HPDE6-E6E7 (cell line): ENCODE measurements at regions not wholly inside any gene's neighbourhood (a gene's known extent, or its start where the extent isn't known, plus 50 kb on each side); places are given as distances from the start of the nearest gene placed in this dataset.
"Not testable (repeated sequence)": the region's sequence is repeated elsewhere in the genome, so short reads cannot be mapped to it uniquely, and the experiment has no call there.

ENCODE experiments used
- DNase-seq: peaks from one replicate; pipeline ENCODE4 v3.0.0; 2011; ENCODE audit warnings: missing footprints; ENCODE audit errors: extremely low spot score

- DNase-seq: no peak
Observed at GRCh38 chr5:116897291-116897690, 322.7 kb upstream of the SEMA6A start.

- no peak for DNase-seq
Observed at GRCh38 chr5:116896001-116896400, 321.4 kb upstream of the SEMA6A start.

DNA sequence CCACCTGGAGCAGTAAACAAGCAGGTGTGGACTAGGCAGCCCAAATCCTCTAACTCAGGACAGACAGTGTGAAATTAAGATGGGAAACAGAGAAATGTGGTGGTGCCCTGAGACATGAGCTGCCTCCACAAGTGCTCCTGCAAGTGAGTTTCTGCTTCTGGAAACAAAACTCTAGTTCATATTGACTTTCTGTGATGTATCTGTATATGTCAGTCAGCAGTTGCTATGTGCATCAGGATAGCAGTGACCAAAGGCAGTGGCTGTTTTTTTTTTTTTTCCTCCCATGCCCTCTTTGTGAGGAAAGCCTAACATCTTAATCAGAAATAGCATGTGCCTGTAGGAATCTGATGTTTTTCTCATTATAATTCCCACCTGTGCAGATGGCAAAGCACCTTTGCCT, 318.4 kb upstream of the SEMA6A start:
- no peak for DNase-seq

DNA sequence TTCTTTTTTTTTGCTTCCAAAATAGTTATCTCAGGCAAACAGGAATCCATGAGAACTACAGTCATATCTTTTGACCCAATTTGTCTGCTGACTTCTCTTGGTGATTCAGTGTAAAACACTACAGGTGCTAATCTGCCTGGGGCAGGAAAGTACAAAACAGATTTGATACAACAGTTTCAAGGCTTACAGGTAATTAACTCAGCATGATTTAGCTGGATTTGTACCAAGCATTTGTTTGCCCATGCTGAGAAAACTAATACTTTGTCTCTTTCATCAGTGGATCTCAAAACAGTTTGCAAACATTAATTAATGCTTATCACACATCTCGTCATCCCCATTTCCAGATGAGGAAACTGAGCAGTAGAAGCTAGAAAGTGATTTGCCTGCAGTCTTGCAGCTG, 312.5 kb upstream of the SEMA6A start:
- DNase-seq: no peak

DNA sequence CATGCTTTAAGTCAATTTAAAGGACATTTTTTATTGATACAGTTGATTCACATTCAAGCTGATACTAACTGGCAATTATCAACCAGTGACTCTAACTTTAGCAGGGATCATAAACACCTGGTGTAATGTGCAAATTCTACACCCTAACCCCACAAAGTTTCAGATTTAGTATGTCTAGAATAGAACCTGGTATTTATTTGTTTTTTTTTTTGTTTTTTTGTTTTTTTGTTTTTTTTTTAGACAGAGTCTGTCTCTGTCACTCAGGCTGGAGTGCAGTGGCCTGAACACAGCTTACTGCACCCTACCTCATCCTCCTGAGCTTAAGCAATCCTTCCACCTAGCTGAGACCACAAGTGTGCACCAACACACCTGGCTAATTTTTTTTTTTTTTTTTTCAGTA, 311.2 kb upstream of the SEMA6A start:
- DNase-seq: no peak

DNA sequence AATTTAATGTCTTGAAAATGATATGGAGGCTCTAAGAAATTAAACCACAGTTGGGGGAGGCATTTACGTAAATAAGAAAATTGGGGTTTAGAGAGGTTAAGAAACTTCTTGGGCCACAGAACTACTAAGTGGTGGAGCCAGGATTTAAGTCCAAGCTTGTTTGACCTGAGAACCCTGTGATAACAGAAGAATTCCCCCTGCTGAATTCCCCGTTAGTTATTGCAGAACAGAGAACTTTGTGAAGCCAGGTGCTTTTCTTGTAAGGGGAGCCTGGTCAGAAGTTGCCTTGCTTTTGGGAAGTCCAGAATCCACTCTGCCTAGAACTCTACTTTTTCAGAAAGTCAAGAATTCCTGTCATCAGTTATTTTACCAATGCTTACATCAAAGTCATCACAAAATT, 309.3 kb upstream of the SEMA6A start:
- no peak for DNase-seq

GRCh38 chr5:116881921-116882531, 307.4 kb upstream of the SEMA6A start:
- no peak for DNase-seq

- DNase-seq: no peak
Observed at GRCh38 chr5:116880601-116881000, 306.0 kb upstream of the SEMA6A start.

DNA sequence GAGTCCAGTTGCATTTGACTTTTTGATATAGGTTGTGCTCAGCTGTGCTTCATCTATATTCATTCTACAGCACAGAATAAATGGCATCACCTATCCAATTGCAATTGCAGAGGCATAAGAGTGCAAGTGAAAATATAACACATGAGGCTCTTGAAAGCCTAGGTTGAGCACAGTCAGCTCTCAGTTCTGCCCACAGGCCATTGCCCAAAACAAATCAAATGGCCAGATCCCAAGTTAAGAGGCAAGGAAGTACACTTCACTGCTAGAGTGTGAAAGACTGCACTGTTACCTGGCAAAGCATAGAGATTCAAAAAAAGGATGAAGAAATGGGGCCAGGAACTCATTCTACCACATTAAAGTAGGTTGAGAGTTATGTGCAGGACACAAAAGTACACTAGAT, 305.5 kb upstream of the SEMA6A start:
- DNase-seq: no peak

- no peak for DNase-seq
Observed at GRCh38 chr5:116876240-116876840, 301.7 kb upstream of the SEMA6A start.

DNA sequence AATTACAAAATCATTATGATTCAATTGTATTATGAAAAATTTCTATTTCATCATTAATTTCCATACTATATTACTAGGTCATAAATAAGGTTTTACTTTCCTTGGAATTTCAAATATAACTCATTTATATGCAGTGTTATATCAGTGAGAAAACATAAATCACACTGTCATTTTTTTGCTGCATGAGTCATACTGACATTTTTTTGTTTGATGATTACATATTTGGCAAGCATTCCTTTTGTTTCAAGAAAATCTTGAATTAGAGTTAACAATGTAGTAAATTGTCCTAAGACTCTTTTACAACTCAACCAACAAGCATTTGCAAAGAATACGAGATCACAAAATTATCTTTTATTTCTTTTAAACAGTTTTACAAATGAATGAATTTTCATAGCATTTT, 298.4 kb upstream of the SEMA6A start:
- DNase-seq: no peak

DNA sequence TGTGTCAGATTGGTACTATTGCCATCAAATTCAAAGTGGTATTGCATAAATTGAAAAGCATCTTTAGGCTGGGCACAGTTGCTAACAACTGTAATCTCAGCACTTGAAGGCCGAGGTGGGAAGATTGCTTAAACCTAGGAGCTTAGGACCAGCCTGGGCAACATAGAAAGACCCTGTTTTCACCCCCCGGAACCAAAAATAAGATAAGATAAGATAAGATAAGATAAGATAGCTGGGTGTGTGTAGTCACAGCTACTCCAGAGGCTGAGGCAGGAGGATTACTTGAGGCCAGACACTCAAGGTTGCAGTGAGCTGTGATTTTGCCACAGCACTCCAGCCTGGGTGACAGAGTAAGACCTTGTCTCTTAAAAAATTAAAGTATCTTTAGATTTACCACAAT, 297.9 kb upstream of the SEMA6A start:
- no peak for DNase-seq

DNA sequence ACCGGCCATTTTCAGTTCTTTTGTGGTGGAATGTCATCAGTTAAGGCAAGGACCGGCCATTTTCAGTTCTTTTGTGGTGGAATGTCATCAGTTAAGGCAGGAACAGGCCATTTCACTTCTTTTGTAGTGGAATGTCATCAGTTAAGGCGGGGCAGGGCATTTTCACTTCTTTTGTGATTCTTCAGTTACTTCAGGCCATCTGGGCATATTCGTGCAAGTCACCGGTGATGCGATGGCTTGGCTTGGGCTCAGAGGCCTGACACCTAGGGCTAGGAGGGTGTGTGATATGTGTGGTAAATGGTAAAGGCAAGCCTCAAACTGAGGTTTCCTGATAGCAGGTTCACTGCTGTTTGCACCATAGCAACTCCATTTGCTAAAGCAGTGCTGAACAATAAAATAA, 293.2 kb upstream of the SEMA6A start:
- DNase-seq: not testable (repeated sequence)

GRCh38 chr5:116865651-116866050, 291.0 kb upstream of the SEMA6A start:
- DNase-seq: no peak

DNA sequence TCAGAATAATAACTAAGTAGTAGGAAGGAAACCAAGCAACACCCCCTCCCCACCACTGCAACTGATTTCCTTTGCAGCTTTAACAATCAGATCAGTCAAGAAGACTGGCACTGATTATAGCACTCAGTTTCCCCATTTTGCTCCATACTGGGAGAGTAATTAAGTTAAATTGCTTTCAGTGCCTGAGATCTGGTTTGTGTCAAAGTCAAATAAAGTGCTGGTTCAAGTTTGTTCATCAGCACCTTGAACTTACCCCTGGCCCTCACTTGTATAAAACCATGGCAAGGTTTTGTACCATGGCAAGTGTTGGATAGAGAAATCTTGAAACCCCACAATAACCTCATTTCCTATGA, 290.2 kb upstream of the SEMA6A start:
- DNase-seq: no peak

GRCh38 chr5:116864157-116864837, 289.7 kb upstream of the SEMA6A start:
- DNase-seq: no peak

GRCh38 chr5:116862632-116863455, 288.2 kb upstream of the SEMA6A start:
- DNase-seq: no peak

DNA sequence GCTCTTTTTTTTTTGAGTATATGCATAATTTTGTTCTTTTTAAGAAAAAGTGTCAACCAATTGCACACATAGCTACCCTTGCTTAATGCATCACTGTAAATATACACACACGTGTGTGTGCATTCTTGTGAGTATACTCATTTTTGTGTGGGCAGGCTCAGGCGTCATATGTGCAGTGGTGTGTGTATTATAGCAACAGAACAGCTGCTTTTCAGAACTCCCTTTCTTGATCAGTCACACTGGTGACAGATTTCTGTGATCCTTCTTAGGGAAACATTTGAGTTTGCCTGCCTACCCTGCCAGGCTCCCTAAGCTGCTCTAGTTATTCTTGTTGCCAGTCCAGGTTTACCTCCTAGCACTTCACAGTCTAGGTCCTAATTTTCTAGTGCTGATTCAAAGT, 287.0 kb upstream of the SEMA6A start:
- no peak for DNase-seq

DNA sequence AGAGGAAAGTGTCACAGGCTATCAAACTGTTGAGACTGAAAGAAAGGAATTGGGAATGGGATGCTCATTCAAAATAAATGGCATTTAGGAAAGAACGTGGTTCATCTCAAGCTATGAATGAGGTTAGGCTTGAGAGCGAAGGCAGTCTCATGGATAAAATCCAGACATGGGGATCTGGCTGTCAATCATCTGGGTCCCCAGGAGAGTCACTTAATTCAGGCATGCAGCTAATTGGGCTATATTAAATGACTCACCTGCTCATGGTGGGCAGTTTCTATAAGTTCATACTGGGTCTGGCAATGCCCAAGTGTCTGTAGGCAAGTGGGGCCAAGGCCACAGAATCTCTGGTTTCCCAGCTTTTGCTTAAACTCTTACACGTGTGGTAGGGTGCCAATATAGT, 286.5 kb upstream of the SEMA6A start:
- no peak for DNase-seq

GRCh38 chr5:116859666-116860320, 285.2 kb upstream of the SEMA6A start:
- DNase-seq: no peak

DNA sequence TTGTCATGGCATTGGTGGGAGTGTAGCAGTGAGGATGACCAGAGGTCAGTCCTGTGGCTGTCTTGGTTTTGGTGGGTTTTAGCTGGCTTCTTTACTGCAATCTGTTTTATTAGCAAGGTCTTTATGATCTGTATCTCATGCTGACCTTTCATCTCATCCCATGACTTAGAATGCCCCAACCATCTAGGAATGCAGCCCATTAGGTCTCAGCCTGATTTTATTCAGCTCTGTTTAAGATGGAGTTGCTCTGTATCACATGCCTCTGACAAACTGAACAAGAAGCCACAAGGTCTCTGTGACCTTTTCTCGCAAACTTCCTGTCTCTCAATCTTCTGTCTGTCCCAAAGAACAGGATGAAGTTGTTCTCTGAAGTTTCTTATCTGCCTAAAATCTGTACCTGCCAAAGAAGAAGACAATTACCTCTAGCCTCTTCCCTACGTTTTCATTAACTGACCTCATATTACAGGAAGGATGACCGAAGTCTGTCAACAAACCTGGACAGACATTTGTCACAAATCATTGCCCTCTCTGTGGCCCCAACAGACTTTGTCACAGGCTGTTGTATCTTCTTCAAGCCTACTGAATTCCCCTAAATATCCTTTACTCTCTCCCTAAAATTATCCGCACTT, 284.2 kb upstream of the SEMA6A start:
- DNase-seq: no peak

DNA sequence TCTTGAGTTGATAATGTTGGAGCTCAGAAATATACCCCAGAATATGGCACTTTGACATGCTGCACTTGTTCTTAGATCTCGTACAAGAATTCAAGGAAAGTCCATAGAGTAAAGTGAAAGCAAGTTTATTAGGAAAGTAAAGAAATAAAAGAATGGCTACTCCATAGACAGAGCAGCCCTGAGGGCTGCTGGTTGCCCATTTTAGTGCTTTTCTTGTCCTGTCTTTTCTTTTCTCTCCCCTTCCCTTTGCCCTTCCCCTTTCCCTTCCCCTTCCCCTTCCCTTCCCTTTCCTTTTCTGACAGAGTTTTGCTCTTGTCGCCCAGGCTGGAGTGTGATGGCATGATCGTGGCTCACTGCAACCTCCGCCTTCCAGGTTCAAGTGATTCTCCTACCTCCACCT, 283.4 kb upstream of the SEMA6A start:
- not testable (repeated sequence) for DNase-seq
